ENCODE measurements at regions not wholly inside any gene's neighbourhood (a gene's known extent, or its start where the extent isn't known, plus 50 kb on each side); places are given as distances from the start of the nearest gene placed in this dataset.

DNA sequence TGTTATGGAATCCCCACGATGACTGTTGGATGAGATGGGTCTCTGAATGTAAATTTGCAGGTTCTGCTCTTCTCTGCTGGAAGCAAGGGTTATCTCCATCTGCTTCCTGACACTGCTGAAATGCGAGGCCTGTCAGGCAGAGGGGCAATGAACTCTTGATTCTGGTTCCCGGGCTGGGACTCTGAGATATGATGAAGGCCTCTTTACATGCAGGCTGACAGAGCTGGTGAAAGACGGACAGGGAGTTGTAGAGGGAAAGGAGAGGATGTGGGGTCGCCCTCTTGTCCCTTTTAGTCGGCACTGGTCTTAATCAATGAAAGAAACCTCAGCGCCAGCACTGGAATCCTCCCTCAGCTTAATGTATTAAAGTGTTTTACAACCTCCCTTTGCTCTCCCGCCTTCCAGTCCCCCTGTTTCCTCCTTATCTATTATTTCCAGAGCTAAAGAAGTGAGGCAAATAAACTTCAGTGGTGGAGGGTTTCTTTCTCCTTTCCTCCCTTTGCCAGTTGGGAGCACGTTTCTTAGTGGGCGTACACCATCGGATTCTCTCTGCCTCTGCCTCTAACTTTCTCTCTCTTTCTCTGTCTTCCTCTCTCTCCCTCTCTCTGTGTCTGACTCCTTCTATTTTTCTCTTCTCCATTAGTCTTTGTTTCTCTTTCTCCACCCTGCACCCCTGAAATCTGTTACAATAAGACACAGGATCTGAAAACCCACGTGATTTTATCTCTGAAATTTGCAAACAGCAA is 145.6 kb downstream of the BAMBI start:
- DNase-seq (ENCODE audit: low spot score) = no peak
- in situ Hi-C loops (cut with MboI; ENCODE audit: low sequenced_read_pairs, unreplicated experiment) = no loop called here
- TF ChIP-seq, protein P1, sequence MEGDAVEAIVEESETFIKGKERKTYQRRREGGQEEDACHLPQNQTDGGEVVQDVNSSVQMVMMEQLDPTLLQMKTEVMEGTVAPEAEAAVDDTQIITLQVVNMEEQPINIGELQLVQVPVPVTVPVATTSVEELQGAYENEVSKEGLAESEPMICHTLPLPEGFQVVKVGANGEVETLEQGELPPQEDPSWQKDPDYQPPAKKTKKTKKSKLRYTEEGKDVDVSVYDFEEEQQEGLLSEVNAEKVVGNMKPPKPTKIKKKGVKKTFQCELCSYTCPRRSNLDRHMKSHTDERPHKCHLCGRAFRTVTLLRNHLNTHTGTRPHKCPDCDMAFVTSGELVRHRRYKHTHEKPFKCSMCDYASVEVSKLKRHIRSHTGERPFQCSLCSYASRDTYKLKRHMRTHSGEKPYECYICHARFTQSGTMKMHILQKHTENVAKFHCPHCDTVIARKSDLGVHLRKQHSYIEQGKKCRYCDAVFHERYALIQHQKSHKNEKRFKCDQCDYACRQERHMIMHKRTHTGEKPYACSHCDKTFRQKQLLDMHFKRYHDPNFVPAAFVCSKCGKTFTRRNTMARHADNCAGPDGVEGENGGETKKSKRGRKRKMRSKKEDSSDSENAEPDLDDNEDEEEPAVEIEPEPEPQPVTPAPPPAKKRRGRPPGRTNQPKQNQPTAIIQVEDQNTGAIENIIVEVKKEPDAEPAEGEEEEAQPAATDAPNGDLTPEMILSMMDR (IDR thresholded peaks at IDR 0.05; ENCODE audit: borderline replicate concordance, control extremely low read depth, extremely low read depth, insufficient read depth, missing control alignments) = no peak

DNA sequence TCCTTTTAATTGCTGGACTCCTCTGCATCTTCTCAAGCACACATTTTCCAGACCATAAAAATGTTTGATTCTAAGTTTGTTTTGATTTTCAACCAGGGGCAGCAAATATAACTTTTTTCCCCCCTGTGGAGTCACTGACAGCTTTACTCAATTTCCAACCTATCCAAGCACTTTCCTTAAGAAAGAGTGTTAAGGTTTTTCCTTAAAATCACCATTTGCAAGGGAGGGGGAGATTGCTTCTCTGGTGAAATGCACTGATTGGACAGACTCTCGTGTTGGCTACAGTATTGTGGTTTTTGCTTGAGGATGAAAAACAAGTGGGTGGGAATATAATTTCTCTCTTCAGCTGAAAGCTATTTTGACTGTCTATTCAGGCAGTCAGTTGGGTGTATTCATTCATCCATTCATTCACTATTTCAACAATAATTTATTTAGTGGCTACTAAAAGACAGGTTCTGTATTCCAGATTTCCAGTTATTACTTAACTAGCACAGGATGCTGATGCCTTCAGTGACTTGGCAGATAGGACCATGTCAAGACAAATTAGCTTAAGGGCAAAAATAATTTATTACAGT is 146.3 kb downstream of the BAMBI start:
- TF ChIP-seq, protein P1 (IDR thresholded peaks at IDR 0.05; ENCODE audit: borderline replicate concordance, control extremely low read depth, extremely low read depth, insufficient read depth, missing control alignments) = no peak
- DNase-seq (ENCODE audit: low spot score) = no peak
- in situ Hi-C loops (cut with MboI; ENCODE audit: low sequenced_read_pairs, unreplicated experiment) = no loop called here

DNA sequence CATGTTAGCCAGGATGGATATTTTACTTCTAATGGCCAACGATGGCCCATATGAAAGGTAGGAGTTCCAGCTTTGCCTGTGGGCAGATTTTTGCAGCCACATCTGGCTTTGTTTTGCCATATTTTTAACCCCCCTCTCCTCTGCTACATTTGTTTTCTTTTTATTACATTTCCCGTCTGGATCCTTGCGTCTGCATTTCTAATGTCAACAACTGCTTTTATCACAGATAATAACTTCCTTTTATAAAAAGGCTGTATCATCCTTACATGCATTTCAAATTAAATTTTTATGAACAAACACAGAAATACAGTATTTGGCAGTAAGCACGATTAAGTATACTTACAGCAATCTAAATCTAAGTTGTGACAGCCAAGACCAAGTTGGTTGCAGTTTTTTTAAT is 156.0 kb downstream of the BAMBI start:
- TF ChIP-seq, protein P1 (IDR thresholded peaks at IDR 0.05; ENCODE audit: borderline replicate concordance, control extremely low read depth, extremely low read depth, insufficient read depth, missing control alignments) = no peak
- DNase-seq (ENCODE audit: low spot score) = no peak
- in situ Hi-C loops (cut with MboI; ENCODE audit: low sequenced_read_pairs, unreplicated experiment) = no loop called here

DNA sequence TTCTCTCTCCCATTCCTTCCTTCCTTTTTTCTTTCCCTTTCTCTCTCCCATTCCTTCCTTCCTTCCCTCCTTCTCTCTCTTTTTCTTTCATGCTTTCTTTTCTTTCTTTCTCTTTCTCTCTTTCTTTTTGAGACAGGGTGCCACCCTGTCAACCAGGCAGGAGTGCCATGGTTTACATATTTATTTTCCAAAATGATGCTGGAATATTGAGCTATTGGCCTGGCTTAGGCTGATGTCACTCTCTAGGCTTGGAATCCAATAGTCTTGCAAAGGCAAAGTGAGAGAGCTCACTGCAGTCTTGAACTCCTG is 159.1 kb downstream of the BAMBI start:
- no peak for DNase-seq (ENCODE audit: low spot score)
- TF ChIP-seq, protein P1 (IDR thresholded peaks at IDR 0.05; ENCODE audit: borderline replicate concordance, control extremely low read depth, extremely low read depth, insufficient read depth, missing control alignments) = no peak
- in situ Hi-C loops (cut with MboI; ENCODE audit: low sequenced_read_pairs, unreplicated experiment) = no loop called here

DNA sequence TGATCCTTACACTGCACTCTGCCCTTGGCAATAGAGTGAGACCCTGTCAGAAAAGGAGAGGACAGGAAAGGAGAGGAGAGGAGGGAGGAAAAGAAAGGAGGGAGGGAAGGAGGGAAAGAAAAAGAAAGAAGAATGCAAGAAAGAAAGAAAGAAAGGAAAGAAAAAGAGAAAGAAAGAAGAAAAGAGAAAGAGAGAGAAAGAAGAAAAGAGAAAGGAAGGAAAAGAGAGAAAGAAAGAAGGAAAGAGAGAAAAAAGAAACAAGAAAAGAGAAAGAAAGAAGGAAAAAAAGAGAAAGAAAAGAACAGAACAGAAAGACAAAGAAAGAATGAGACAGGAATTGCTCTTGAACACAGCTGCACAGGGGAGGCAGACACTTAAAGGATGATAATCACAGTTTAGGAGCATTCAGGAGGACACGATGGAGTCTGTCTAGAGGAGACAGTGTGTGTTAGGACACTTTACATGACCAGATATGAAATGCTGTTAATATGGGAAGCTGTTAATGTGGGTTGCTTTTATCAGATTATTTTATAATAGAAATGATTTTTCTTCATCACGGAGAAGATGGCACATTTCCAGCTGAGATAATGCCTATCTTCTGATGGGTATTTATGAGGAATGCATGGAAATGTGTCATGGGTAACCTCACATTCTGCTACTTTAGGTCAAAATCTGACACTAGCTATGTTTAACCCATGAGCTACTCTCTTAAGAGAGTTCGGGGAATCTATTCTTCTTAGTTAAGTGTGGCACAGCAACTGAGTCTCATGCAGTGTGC is 160.5 kb downstream of the BAMBI start:
- in situ Hi-C loops (cut with MboI; ENCODE audit: low sequenced_read_pairs, unreplicated experiment) = no loop called here
- no peak for DNase-seq (ENCODE audit: low spot score)
- TF ChIP-seq, protein P1 (IDR thresholded peaks at IDR 0.05; ENCODE audit: borderline replicate concordance, control extremely low read depth, extremely low read depth, insufficient read depth, missing control alignments) = no peak

DNA sequence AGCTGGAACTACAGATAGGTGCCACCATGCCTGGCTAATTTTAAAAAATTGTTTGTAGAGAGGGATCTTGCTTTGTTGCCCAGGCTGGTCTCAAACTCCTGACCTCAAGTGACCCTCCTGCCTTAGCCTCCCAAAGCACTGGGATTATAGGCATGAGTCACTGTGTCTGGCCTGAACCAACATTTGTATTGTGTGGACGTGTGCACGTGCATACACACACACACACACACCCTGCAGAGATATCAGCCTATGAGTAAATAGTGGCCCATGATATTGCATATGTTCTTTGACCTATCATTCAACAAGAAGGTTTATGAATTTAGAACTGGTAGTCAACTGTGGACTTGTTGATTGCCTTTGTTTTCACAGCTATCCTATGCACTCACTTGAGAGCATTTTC is 161.6 kb downstream of the BAMBI start:
- in situ Hi-C loops (cut with MboI; ENCODE audit: low sequenced_read_pairs, unreplicated experiment) = no loop called here
- TF ChIP-seq, protein P1 (IDR thresholded peaks at IDR 0.05; ENCODE audit: borderline replicate concordance, control extremely low read depth, extremely low read depth, insufficient read depth, missing control alignments) = no peak
- no peak for DNase-seq (ENCODE audit: low spot score)
